ENCODE measurements at regions not wholly inside any gene's neighbourhood (a gene's known extent, or its start where the extent isn't known, plus 50 kb on each side); places are given as distances from the start of the nearest gene placed in this dataset.

- no peak overlapping the region for H3K27ac ChIP-seq (ENCODE audit: control insufficient read depth, insufficient read depth)
- ChIA-PET SMC1A (ENCODE audit: uncharacterized antibody, unreplicated experiment) (interaction anchor here (1.0 kb wide), 1 partner anchor 33 kb away, joined by 3 read pairs; no protein-coding TSS in a partner anchor), POLR2A (no interaction called here), RAD21 (ENCODE audit: unreplicated experiment) (no interaction called here), CTCF (no interaction called here)
- no peak for TF ChIP-seq RUNX3 (IDR thresholded peaks at IDR 0.05; ENCODE audit: low read length)
- TF ChIP-seq STAT3 (IDR thresholded peaks at IDR 0.05; ENCODE audit: low read depth, low read length) = no peak
- no peak for TF ChIP-seq KDM1A (IDR thresholded peaks at IDR 0.05; ENCODE audit: borderline replicate concordance)
- TF ChIP-seq CBFB (IDR thresholded peaks at IDR 0.05; ENCODE audit: low read depth) = no peak
- TF ChIP-seq SMC3 (IDR thresholded peaks at IDR 0.05; ENCODE audit: borderline replicate concordance, low read length) = no peak
- no peak for TF ChIP-seq TAF1 (IDR thresholded peaks at IDR 0.05; ENCODE audit: borderline replicate concordance, low read depth, low read length)
- TF ChIP-seq PML (IDR thresholded peaks at IDR 0.05; ENCODE audit: low read length) = no peak
- no peak for TF ChIP-seq POLR2AphosphoS5 (IDR thresholded peaks at IDR 0.05; ENCODE audit: low read length)
- TF ChIP-seq KAT2A (conservative IDR thresholded peaks at IDR 0.05; ENCODE audit: control insufficient read depth, low read depth, low read length) = no peak
- no peak for TF ChIP-seq FOXK2 (IDR thresholded peaks at IDR 0.05)
- no peak for TF ChIP-seq HDAC2 (IDR thresholded peaks at IDR 0.05)
- no peak for TF ChIP-seq NR2F1 (conservative IDR thresholded peaks at IDR 0.05)
- no peak for TF ChIP-seq ZBTB11 (CRISPR knock-in tag; IDR thresholded peaks at IDR 0.05)
- TF ChIP-seq IRF5 (IDR thresholded peaks at IDR 0.05; ENCODE audit: borderline replicate concordance) = no peak
- WGBS (ENCODE audit: insufficient coverage, insufficient replicate concordance, low lambda C conversion rate, missing lambda C conversion rate) = 47% methylated on average over 4 of the region's 4 CpGs
- no peaks in the 10 kb centered on the region for H3K4me1 ChIP-seq (ENCODE audit: control insufficient read depth, insufficient read depth, low read length)
- BruUV-seq (replicated peaks) = no TSS peak
- no peak overlapping the region for H3K4me2 ChIP-seq (ENCODE audit: control insufficient read depth, insufficient read depth)
- no peak overlapping the region for H3K9ac ChIP-seq (ENCODE audit: control insufficient read depth, insufficient read depth, low read length)
- DNase-seq (ENCODE audit: low read depth, low spot score) (no peak), ATAC-seq (no peak), FAIRE-seq (no peak)
- H3K79me2 ChIP-seq (ENCODE audit: control insufficient read depth, insufficient read depth, low read length) = no peaks in the 10 kb centered on the region
- H3K36me3 ChIP-seq (ENCODE audit: control insufficient read depth in 2 of 2, insufficient read depth in 2 of 2, low read length in 1 of 2) = no peaks in the 10 kb centered on the region
- no peak overlapping the region for H3K4me3 ChIP-seq
- in situ Hi-C loops (cut with MboI) = no loop called here
- no peaks in the 10 kb centered on the region for H3K27me3 ChIP-seq (replicated peaks in 1 of 2; ENCODE audit: control insufficient read depth in 2 of 2, insufficient read depth in 2 of 2, low read length in 1 of 2)
- H2AFZ ChIP-seq (ENCODE audit: control insufficient read depth, low read depth, low read length) = no peak overlapping the region
- no peaks in the 10 kb centered on the region for H4K20me1 ChIP-seq (ENCODE audit: control insufficient read depth, insufficient read depth)
- intact Hi-C loops (cut with micrococcal nuclease; ENCODE audit: unreplicated experiment) = no loop called here
- H3K9me3 ChIP-seq (replicated peaks; ENCODE audit: control insufficient read depth, insufficient read depth, low read length) = no peaks in the 10 kb centered on the region
Measured at GRCh38 chr13:79846386-79846785, 365.4 kb downstream of the NDFIP2 start.

All from GM12878 (cell line).